HG02970 (cell line): ENCODE measurements at regions not wholly inside any gene's neighbourhood (a gene's known extent, or its start where the extent isn't known, plus 50 kb on each side); places are given as distances from the start of the nearest gene placed in this dataset.
"Not testable (repeated sequence)": the region's sequence is repeated elsewhere in the genome, so short reads cannot be mapped to it uniquely, and the experiment has no call there.

ENCODE experiments used
- ATAC-seq: cut with Tn5 transposase; IDR thresholded peaks from one replicate; pipeline ENCODE4 v1.9.1; 2021; ENCODE audit warnings: mild to moderate bottlenecking, moderate library complexity, moderate number of reproducible peaks; ENCODE audit not compliant: unreplicated experiment, low FRiP score

DNA sequence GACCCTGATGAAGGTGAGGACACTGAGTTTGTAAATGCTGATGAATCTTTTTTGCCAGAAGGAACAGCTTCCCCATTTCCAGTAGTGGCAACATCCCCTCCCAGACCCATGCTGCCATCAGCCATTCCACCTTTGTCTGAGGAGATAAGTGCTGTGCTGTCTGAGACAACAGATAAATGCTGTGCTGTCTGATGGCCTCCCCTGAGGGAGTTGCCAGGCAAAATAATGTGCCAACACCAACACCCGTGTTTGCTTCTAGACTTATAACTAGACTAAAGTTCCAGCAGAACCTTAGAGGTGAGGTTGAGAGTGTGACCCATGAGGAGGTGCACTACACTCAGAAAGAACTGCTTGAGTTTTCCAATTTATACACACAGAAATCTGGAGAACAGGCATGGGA lies 349.5 kb downstream of the C12orf75 start:
- ATAC-seq: no peak

DNA sequence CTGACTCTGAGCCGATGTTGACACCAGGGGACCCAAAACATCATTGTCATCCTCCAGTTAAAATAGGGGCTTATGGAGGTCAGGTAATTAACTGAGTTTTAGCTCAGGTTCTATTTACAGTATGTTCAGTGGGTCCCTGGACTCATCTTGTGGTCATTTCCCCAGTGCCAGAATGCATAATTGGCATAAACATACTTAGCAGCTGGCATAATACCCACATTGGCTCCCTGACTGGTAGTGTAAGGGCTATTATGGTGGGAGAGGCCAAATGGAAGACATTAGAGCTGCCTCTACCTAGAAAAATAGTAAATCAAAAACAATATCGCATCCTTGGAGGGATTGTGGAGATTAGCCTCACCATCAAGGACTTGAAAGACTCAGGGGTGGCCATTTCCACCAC lies 350.9 kb downstream of the C12orf75 start:
- no peak for ATAC-seq

DNA sequence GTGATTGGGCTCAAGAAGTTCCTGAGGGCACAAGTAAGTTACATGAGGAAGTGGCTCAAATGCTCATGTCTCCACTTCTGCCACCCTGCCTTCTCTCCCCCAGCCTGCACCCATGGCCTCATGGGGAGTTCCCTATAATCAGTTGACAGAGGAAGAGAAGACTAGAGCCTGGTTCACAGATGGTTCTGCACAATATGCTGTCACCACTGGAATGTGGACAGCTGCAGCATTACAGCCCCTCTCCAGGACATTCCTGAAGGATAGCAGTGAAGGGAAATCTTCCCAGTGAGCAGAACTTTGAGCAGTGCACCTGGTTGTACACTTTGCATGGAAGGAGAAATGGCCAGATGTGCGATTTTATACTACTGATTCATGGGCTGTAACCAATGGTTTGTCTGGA lies 352.3 kb downstream of the C12orf75 start:
- not testable (repeated sequence) for ATAC-seq

DNA sequence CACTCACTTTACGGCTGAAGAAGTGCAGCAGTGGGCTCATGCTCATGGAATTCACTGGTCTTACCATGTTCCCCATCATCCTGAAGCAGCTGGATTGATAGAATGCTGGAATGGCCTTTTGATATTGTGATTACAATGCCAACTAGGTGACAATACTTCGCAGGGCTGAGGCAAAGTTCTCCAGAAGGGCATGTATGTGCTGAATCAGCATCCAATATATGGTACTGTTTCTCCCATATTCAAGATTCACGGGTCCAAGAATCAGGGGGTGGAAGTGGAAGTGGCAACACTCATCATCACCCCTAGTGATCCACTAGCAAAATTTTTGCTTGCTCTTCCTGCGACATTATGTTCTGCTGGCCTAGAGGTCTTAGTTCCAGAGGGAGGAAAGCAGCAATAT lies 353.3 kb downstream of the C12orf75 start:
- not testable (repeated sequence) for ATAC-seq

DNA sequence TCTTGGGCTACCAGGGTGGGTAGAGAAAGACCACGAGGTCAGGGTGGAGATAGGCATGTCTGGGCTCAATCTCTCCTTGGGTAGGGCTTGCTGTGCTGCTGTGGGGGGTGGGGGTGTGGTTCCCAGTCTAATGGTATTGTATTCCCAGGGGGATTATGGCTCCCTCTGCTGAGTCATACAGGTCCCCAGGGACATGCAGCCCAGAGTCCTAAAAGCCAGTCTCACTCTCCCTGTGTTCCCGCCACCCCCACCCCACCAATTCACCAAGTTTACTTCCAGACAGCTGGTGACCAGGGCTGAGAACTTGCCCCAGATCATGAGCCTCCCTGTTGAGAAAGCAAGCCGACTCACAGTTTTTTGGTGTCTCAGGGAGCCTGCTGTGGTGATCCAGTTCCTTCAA lies 367.6 kb downstream of the C12orf75 start:
- no peak for ATAC-seq

DNA sequence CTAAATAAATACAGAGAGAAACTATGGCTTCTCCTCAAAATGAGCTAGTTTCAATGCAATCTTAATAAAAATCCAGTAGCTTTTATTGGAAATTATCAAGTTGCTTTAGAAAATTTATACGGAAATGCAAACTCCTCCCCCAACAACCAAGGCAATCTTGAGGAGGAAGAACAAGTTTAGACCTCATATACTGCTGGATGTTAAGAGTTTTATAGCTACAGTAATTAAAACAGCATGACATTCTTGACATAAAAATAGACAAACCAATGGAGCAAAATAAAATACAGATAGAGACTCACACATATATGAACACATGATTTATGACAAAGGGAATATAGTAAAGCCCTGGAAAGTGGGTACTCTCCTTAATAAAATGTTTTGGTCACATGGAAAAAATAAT lies 368.7 kb downstream of the C12orf75 start:
- ATAC-seq: no peak

DNA sequence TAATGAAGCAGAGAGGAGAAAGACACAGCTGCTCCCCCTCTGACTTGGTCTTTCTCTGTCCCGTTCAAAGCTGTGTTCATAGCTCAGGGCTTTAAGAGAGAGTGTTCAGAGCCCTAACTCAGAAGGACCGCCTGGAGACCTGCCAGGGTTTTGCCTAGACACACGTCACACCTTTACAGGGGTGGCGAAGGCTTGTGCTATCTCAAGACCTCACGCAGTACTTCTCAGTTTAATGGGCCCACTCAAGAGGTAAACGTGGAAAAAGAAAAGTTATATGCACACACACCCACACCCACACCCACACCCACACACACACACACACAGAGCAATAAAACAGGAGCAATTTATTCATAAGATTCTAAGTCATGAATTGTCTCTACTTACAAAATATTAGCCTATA lies 374.3 kb downstream of the C12orf75 start:
- ATAC-seq: no peak

DNA sequence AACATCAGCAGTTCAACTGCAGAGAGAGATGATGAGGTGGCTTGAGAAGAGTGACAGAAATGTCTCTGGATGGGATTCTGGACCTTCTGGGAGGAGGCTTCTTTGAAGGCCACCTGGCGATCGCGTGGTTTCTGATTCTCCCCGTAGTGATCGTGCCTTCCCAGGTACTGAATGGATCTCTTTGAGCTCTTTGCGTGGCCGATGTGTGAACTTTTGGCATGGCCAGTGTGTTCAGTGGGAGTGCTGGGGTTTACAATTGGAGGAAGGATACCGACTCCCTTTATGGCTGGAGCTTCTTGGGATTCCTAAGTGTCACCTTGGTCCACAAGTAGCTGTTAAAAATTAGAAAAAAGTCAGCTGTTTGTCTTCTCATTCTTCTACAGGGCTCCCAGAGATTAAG lies 374.7 kb downstream of the C12orf75 start:
- ATAC-seq: no peak

DNA sequence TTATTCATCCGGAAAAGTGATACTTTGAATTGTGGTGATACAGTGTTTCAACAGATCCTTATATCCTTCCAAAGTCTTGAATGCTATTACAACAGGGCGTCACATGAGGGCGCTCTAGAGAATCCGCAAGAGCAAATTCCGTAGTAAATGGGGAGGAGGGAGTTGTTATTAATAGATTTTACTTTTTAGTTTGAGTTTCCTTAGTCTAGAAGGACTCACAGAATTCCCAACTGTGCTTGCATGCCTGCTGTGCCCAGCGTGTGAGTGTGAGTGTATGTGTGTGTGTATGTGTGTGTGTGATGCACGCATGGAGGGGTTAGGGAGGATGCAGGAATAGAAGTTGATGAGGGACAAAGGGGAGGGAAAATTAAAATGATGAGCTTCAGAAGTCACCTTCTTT lies 375.3 kb downstream of the C12orf75 start:
- ATAC-seq: no peak

DNA sequence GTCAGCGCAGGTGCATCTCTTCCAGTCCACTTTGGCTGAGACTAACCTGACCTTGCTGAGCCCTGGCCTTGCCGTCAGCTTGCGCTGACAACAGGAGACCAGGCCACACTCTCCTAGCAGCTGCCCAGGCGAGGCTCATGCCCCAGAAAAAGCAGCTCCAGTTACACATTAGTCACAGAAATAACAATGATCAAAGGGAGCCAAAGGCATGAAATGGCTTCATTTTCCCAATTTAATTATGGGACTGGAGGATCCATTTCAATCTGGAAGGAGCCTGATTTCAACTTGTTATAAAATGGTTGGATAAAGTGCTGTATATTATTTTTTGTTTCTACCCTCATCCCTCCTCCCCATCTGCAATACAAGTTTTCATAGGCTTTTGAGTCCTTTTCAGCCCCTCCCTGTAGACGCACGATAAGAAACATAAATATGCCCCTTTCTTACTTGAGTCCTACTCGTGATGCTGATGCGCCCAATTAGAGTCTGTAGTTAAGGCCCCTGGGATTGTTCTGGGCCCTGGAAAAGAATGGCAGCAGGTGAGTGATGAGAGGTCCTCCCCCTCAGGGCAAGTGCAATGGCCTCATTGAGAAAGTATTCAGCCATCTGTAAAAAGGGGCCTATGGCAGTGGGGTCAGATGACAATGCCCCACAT lies 376.0 kb downstream of the C12orf75 start:
- no peak for ATAC-seq

DNA sequence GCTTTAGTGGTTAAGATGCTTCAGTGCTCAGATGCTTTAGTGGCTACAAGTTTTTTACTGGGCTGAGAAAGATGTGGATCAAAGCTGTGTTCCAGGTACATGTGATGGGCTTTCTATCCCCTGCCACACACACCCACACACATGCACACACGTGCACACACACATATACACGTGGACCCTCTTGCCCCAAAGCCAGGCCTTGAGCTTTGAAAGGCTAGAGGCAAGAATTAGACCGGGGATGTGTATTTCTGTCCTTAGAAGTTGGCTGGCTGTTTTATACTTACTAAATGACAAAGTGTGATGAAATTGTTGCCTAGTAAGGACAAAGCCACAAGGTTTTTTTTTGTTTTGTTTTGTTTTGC lies 376.5 kb downstream of the C12orf75 start:
- ATAC-seq: no peak

DNA sequence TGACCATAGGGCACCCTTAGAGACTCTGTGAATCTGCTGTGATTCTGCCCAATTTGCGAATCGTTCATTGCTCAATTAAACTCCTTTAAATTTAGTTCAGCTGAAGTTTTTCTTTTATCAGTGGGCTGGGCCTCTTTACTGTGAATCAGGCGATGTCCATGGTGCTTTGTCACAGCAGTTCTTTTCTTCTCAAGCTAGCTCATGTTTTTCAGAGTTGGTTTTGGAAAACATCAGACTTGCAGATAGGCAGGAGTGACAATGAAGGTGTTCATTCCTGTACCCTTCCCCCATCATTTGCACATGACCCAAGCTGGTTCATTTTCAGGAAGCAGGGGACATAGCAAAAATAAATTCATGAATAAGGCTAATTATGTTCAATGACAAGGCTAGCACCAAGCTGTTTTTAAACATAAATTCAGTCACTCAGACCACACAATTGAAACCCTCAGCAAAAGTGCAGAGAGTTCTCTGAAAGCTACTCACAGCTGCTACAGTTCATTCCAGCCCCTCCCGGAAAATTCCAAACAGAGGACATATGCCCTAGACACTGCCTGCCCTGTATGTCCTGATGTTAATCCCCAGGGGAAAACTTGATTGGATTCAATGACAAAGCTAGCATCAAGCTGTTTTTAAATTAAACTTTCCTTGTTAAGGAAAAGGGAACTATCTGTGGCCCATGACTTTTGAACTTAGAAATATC lies 383.3 kb downstream of the C12orf75 start:
- no peak for ATAC-seq

DNA sequence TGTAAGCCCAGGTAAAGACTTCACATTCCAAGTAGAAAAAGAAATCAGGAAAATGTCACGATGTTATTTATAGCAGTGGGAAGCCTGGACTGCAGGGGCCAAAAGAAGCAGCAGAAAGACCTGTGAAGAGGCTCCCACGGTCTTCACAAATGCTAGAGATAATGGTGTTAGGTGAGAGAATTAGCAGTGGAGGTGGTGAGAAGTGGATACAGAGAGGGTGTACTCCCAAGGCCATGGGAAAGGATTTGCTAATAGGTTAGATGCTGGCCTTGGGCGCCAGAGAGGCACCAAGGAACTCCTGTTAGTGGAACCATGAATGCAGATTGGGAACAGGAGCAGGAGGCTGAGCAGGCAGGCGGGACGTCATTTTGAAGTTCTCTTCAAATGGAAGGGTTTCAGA lies 386.1 kb downstream of the C12orf75 start:
- ATAC-seq: no peak

DNA sequence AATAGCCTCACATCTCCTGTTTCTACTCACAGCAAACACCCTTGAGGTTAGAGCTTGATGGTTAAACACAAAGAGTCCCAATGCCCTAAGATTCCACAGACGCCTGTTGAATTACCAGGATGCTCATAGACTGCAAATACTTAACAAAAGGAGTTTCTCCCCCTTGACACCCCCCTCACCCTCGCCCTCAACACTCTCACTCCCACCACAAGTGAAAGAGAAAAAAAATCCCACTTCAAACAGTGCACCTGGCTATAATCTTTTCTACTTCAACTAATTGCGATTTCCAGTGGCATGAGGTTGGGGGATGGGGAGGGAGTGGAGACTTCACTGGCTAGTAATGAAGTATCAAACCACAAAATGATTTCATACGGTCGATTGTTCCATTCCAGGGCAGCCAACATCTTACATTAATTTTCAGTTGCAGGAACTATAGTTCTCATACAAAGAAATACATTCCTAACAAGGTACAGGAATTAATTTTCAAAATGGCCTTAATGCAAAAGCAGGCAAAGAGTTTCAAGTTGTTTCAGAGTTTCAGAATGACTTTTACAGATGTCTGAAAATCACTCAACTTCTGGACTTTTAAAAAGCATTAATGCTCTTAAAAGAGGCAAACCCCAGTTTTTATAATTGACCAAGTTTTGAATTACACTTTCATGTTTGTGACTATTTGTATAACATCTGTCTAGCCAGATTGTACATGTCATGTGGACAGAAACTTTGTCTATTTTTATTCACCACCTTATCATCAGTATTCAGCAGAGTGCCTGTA lies 390.7 kb downstream of the C12orf75 start:
- ATAC-seq: peak; percentile 53

DNA sequence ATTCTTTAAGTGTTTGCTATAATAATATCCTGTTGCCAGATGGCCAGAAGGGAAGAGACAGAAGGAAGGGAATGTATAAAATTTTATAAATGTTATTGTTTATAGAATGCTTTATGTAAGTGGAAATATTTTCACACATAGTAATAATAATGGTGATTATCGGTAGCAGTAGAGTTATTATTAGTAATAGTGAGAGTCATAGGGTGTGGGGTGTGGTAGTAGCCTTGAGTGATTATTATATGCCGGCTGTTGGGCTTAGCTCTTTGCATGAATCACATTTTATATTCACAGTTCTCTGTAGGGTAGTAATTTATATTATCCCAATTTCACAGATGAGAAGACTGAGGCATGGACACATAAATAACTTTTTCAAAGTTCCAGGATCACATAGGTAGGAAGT lies 391.4 kb downstream of the C12orf75 start:
- no peak for ATAC-seq

DNA sequence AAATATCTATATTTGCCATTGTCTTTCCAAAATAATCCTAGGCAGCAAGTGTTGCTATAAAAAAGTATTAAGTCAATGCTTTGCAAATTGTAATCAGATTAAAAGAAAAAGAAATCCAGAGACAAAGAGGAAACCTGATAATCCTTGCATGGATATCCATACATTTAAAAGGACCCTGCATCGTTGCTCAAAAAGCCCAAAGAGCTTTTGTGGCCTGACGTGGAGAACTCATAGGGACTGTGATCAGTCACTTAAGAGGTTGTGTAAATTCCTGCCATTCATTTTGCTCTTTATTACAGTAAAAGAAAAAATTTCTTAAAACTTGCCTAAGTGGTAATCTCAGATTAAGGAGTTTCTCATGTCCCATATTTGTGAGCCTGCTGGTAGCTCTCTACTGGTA lies 392.6 kb downstream of the C12orf75 start:
- no peak for ATAC-seq

DNA sequence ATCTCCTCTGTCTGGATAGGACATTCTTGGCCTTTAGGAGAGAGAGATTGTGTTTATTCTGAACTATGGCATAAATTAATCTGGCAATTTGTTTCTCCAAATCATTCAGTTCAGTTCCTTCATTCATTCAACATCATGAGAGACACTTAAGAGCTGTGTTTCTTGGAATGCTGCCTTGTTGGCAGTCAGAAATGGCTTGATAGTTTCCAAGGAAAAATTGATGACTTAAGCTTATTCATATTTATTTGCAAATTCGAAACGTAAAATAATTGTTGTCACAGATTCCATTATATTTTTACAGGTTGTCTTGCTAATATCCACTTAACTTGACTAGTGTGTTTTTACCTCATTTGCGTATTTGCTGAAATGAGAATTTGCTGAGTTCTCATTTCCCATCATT lies 393.0 kb downstream of the C12orf75 start:
- no peak for ATAC-seq

DNA sequence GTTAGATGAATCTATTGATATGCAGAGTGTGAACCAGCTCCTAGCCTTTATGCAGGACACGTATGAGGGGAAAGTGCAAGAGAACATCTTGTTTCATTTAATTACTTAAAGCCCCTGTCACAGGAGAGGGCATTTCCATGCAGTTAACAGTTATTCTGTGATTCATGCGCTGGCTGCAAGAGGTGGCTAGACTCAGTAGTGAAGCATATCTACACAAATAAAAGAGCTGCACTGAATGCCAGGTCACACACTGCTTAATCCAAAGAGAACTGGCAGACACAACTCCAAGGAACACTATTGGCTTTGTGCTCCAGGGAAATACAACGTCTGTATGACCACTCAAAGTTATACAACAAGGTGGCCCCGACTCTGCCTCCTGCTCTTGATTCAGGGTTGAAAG lies 394.1 kb downstream of the C12orf75 start:
- no peak for ATAC-seq

DNA sequence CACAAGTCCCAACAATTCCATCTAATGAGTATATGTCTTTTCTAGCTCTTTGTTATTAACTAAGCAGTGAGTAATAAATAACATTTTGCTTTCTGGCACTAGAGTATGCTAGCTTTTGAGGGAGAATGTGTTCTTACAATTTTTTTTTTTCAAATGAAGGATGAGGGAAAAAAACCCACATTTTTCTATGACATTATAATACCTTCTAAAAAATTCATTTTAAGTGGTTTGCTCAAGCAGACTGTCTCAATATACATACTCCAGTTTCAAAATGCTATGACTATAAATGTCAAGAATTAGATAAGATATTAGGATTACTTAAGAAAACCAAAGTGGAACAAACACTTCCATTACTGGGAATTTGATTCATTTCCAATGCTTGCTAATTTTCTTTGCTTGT lies 394.6 kb downstream of the C12orf75 start:
- ATAC-seq: no peak

DNA sequence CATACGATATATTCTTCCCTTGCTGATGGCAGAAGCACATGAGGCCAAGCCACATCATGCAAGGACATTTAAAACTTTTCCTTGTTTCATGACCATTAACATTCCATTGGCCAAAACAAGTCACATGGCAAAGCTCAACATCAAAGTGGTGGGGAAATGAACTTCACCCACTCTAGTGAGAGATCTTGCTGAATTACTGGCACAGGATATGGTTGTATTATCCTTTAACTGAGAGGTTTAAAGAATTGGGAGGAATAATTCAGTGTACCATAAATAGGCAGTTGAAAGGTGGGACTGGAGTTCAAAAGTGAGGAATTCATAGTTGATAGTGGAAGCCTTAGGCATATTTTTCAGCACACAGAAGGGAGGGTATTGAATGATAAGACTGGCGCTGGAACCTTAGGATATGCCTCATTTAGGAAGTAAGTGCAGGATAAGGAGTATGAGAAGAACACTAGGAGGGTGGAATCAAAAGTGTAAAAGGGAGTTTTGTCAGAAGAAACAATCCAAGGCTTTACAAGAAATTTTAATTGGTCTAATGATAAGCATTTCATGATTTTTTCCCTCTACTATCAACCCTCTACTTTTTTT lies 398.8 kb downstream of the C12orf75 start:
- no peak for ATAC-seq

DNA sequence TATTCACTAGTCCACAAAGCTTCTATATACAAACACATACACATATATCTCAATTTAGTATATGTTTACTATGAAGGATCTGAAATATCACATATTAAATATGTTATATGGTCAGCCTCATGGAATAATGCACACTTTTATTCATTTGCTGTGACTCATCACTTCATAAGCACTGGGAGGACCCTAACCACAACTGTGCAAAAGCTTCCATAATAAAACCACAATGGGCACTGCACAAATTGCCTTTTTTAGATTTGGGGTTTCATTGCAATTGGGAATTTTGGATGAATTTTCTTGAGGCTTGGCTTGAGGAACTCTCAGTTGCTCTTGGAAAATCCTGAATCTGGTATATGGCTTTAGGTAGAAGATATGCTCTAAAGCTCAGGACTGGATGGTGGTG lies 399.4 kb downstream of the C12orf75 start:
- no peak for ATAC-seq
